ENCODE measurements at regions not wholly inside any gene's neighbourhood (a gene's known extent, or its start where the extent isn't known, plus 50 kb on each side); places are given as distances from the start of the nearest gene placed in this dataset.

GRCh38 chr11:104652996-104653395 lies 245.3 kb downstream of the CASP12 start:
- no peak for DNase-seq (ENCODE audit: extremely low spot score)
- TF ChIP-seq CTCF (IDR thresholded peaks at IDR 0.05; ENCODE audit: control extremely low read depth, extremely low read depth, low read depth, missing control alignments), result no peak
- ChIA-PET CTCF (interaction anchor here (2.1 kb wide), 1 partner anchor 11 kb away, joined by 5 read pairs; no protein-coding TSS in a partner anchor), POLR2A (no interaction called here)

GRCh38 chr11:104650234-104650633 lies 248.0 kb downstream of the CASP12 start:
- TF ChIP-seq CTCF (IDR thresholded peaks at IDR 0.05; ENCODE audit: control extremely low read depth, extremely low read depth, low read depth, missing control alignments), result no peak
- CTCF ChIA-PET, result no interaction called here
- POLR2A ChIA-PET, result no interaction called here
- DNase-seq (ENCODE audit: extremely low spot score), result no peak

- no peak for DNase-seq (ENCODE audit: extremely low spot score)
- no peak for TF ChIP-seq CTCF (IDR thresholded peaks at IDR 0.05; ENCODE audit: control extremely low read depth, extremely low read depth, low read depth, missing control alignments)
- ChIA-PET POLR2A (no interaction called here), CTCF (interaction anchor here (1.4 kb wide), 1 partner anchor 15 kb away, joined by 3 read pairs; no protein-coding TSS in a partner anchor)
Observed at GRCh38 chr11:104649002-104649401, 249.3 kb downstream of the CASP12 start.

- ChIA-PET POLR2A (no interaction called here), CTCF (interaction anchor here (1.5 kb wide), 1 partner anchor 14 kb away, joined by 3 read pairs; no protein-coding TSS in a partner anchor)
- TF ChIP-seq CTCF (IDR thresholded peaks at IDR 0.05; ENCODE audit: control extremely low read depth, extremely low read depth, low read depth, missing control alignments), result no peak
- no peak for DNase-seq (ENCODE audit: extremely low spot score)
Observed at GRCh38 chr11:104645261-104646222, 252.7 kb downstream of the CASP12 start.

- POLR2A ChIA-PET, result no interaction called here
- TF ChIP-seq CTCF (IDR thresholded peaks at IDR 0.05; ENCODE audit: control extremely low read depth, extremely low read depth, low read depth, missing control alignments), result no peak
- DNase-seq (ENCODE audit: extremely low spot score), result no peak
- CTCF ChIA-PET, result no interaction called here
Observed at GRCh38 chr11:104637662-104638170, 260.5 kb downstream of the CASP12 start.

GRCh38 chr11:104633226-104633625 lies 265.0 kb downstream of the CASP12 start:
- no peak for DNase-seq (ENCODE audit: extremely low spot score)
- no peak for TF ChIP-seq CTCF (IDR thresholded peaks at IDR 0.05; ENCODE audit: control extremely low read depth, extremely low read depth, low read depth, missing control alignments)

More at GRCh38 chr11:104633226-104633625, 265.0 kb downstream of the CASP12 start:
- ChIA-PET CTCF (no interaction called here), POLR2A (no interaction called here)

All from GM10248 (cell line).